Psoas muscle (tissue), 7 donors: ENCODE measurements at regions not wholly inside any gene's neighbourhood (a gene's known extent, or its start where the extent isn't known, plus 50 kb on each side); places are given as distances from the start of the nearest gene placed in this dataset.

Experiments used
- ATAC-seq, 4 donors: fragments of 200-7000 bp; cut with Tn5 transposase; one replicate each; pipeline ENCODE4 v1.9.1; 2020; ENCODE audit warnings: moderate library complexity in 3 of 4, mild to moderate bottlenecking in 2 of 4
- DNase-seq, 2 donors: peaks; one replicate each; pipeline ENCODE4 v3.0.0-alpha.2; 2020
- H3K27ac ChIP-seq: fragments of 200-600 bp; one replicate; pipeline ENCODE4 v1.8.0; 2022
- H3K27me3 ChIP-seq, 3 donors: fragments of 200-600 bp in 1 of 3; one replicate each; pipeline versions ENCODE4 v1.6.1 to v1.8.0; 2013 to 2022; ENCODE audit warnings: low read length in 2 of 3, mild to moderate bottlenecking in 2 of 3, moderate library complexity in 1 of 3; ENCODE audit not compliant: insufficient read depth in 3 of 3
- H3K36me3 ChIP-seq, 2 donors: fragments of 200-600 bp in 1 of 2; one replicate each; pipeline versions ENCODE4 v1.6.1 to v1.8.0; 2013 to 2022; ENCODE audit warnings: low read depth in 1 of 2, mild to moderate bottlenecking in 1 of 2, moderate library complexity in 1 of 2; ENCODE audit not compliant: insufficient read depth in 1 of 2
- H3K4me1 ChIP-seq: fragments of 200-600 bp; one replicate; pipeline ENCODE4 v1.8.0; 2022
- H3K4me3 ChIP-seq: fragments of 200-600 bp; one replicate; pipeline ENCODE4 v1.8.0; 2022; ENCODE audit warnings: mild to moderate bottlenecking
- H3K9me3 ChIP-seq: fragments of 200-600 bp; one replicate; pipeline ENCODE4 v1.8.0; 2022
- WGBS, 3 donors: extraction: QIAGEN DNeasy Blood & Tissue Kit; methylation state at CpG; one replicate each; pipeline versions ENCODE4 v1.1.6 to v1.1.7; 2013; 5-methylcytosine and 5-hydroxymethylcytosine counted together
- intact Hi-C, 2 donors: fragments of 100-400 bp; cut with DNase I; formaldehyde crosslinking; loops; one replicate each; pipeline versions ENCODE4 v1.11.0 to v1.14.2; 2022
- TF ChIP-seq, protein P1 (sequence below): fragments of 200-600 bp; IDR thresholded peaks from one replicate; pipeline ENCODE4 v1.8.0; 2022; ENCODE audit warnings: antibody characterized with exemption
- donor health status: healthy with polysubstance abuse.
- donor health status: DM: no; HTN: no; CAD: no; lungs with moderate emphysema.
- donor health status: Bipolar disorder and iron deficiency.
- donor health status: healthy.
- donor health status: DM: yes; HTN: yes; CAD: no.
- donor health status: DM: no; HTN: no; CAD: no.
- donor health status: DM: yes; HTN: yes; CAD: no.

DNA sequence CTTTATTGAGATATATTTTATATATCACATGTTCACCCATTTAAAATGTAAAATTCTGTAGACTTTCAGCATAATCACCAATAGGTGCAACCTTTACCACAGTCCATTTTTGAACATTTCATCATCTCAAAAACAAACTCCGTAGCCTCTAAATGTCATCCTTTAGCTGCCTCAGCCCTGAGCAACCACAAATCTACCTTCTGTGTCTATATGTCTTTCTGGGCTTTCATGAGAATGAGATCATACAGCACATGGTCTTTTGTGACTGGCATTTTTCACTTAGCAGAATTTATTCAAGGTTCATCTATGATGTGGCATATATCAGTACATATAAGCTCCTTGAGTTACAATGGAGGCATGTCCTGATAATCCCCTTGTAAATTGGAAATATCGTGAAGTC lies 320.5 kb downstream of the ETS1 start:
- Histone ChIP-seq H3K36me3 (no peaks in the 10 kb centered on the region), H3K27ac (no peak overlapping the region), H3K4me1 (no peaks in the 10 kb centered on the region), H3K9me3 (no peaks in the 10 kb centered on the region), H3K27me3 (no peaks in the 10 kb centered on the region), H3K4me3 (no peak overlapping the region)
- intact Hi-C loops, result no loop called here
- DNase-seq (no peak), ATAC-seq (no peak)
- TF ChIP-seq, protein P1, sequence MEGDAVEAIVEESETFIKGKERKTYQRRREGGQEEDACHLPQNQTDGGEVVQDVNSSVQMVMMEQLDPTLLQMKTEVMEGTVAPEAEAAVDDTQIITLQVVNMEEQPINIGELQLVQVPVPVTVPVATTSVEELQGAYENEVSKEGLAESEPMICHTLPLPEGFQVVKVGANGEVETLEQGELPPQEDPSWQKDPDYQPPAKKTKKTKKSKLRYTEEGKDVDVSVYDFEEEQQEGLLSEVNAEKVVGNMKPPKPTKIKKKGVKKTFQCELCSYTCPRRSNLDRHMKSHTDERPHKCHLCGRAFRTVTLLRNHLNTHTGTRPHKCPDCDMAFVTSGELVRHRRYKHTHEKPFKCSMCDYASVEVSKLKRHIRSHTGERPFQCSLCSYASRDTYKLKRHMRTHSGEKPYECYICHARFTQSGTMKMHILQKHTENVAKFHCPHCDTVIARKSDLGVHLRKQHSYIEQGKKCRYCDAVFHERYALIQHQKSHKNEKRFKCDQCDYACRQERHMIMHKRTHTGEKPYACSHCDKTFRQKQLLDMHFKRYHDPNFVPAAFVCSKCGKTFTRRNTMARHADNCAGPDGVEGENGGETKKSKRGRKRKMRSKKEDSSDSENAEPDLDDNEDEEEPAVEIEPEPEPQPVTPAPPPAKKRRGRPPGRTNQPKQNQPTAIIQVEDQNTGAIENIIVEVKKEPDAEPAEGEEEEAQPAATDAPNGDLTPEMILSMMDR, result no peak
- 90 to 92% (median 92%) methylated on average over 2 of the region's 2 CpGs for WGBS, 3 donors

DNA sequence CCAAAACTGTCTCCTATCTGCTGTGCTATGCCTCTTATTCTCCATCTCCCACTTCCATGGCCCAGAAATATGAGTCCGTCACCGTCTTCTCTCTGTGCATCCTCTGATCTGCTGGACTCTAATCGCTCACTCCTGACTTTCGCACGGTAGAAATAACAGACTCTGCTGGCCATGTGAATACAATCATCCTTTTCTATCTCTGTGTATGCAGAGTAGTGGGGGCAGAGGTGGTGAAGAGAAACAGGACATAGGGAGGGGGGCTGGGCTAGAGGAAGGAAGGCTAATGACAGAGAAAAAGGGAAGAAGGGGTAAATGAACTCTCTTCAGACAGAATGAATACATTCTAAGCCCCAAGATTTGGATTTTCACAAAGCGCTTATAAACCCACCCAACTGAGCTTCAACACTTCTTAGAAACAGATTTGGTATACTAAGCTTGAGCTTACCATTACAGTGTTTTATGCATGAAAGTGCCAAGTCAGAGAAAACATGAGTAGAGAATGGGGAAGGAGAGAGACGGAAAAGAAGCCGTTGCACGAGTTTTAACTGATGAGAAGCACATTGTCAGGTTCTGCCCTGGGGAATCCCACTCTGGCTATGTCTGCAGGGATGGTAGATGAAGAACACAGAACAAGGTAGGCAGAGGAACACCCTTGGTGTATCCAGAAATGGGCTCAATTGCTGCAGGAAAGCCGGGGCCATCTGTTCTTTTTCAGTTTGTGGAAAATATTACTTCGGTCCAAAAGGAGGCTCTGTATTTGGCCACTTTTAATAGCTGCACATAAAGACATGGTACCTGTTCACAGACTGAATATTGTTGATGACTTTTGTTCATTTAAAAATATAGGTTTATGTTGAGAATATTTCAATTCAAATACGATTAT lies 324.7 kb downstream of the ETS1 start:
- DNase-seq, result no peak
- TF ChIP-seq, protein P1, result no peak
- no peak for ATAC-seq
- Histone ChIP-seq H3K4me1 (no peaks in the 10 kb centered on the region), H3K9me3 (no peaks in the 10 kb centered on the region), H3K27ac (no peak overlapping the region), H3K4me3 (no peak overlapping the region), H3K36me3 (no peaks in the 10 kb centered on the region), H3K27me3 (no peaks in the 10 kb centered on the region)
- WGBS, 3 donors, result 81 to 83% (median 82%) methylated on average over 12 of the region's 12 CpGs
- intact Hi-C loops, result no loop called here

DNA sequence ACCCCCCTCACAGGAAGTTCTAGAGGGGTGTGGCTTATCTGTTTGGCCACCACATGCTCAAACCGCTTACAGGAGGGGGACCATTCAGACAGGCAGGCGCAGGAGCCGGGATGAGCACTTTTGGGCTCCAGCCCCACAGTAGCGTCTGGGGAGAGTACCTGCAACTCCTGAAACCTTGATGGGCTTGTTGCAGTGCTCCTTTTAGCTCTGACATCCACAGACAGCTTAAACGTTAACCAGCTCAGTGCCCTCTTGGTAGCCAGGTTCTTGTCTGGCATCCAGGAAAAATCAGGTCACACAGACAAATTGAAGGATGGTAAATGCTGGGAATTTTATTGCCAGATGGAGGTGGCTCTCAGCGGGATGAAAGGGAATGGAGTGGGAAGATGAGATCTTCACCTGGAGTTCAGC lies 326.3 kb downstream of the ETS1 start:
- Histone ChIP-seq H3K9me3 (no peaks in the 10 kb centered on the region), H3K4me1 (no peaks in the 10 kb centered on the region), H3K27me3 (no peaks in the 10 kb centered on the region), H3K27ac (no peak overlapping the region), H3K4me3 (no peak overlapping the region), H3K36me3 (no peaks in the 10 kb centered on the region)
- WGBS, 3 donors, result 50 to 76% (median 54%) methylated on average over 6 of the region's 6 CpGs
- ATAC-seq (no peak), DNase-seq (no peak)
- intact Hi-C loops, result no loop called here
- TF ChIP-seq, protein P1, result no peak

DNA sequence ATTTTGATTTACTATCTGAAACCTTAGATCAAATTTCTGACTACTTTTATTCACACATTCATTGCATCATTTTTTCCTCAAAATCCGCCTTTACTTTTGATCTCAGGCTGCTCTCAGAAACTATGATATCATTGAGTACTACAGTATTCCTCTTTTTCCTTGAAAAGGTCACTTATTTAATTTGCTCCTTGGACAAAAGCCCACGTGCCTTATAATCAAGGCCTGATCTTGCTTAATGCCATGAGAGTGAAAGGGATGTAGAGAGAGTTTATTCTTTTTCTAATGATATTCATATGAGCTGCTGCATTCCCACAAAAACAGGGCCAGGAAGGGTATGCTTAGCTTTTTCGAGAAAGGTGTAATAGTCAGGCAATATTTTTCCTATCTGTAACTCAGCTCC lies 327.0 kb downstream of the ETS1 start:
- H3K36me3 ChIP-seq, result no peaks in the 10 kb centered on the region
- intact Hi-C loops, result no loop called here
- H3K9me3 ChIP-seq, result no peaks in the 10 kb centered on the region
- TF ChIP-seq, protein P1, result no peak
- H3K27ac ChIP-seq, result no peak overlapping the region
- H3K4me1 ChIP-seq, result no peaks in the 10 kb centered on the region
- ATAC-seq (no peak), DNase-seq (no peak)
- no peaks in the 10 kb centered on the region for H3K27me3 ChIP-seq
- 70 to 74% (median 73%) methylated on average over 3 of the region's 3 CpGs for WGBS, 3 donors
- H3K4me3 ChIP-seq, result no peak overlapping the region

DNA sequence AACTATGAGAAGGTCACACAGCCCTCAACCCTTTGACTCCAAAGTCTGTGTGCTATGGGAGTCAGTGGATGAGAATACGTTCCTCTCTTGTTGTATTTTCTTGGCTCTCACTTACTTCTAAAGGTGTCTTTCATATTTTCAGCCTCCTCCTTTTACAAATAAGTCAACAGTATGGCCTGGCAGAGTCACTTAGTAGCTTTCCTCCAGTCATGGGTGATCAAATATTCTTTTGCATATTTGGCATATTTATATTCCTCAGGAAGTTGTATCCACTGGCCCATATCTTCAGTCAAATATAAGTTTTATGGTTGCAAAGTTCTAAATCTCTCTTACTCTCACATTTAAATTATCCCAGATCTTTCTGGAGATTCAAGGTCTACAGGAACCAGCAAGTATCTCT lies 327.5 kb downstream of the ETS1 start:
- Histone ChIP-seq H3K27ac (no peak overlapping the region), H3K9me3 (no peaks in the 10 kb centered on the region), H3K4me1 (no peaks in the 10 kb centered on the region), H3K36me3 (no peaks in the 10 kb centered on the region), H3K4me3 (no peak overlapping the region), H3K27me3 (no peaks in the 10 kb centered on the region)
- ATAC-seq (no peak), DNase-seq (no peak)
- intact Hi-C loops, result no loop called here
- WGBS, 3 donors, result 78 to 91% (median 86%) methylated on average over 1 of the region's 1 CpG
- TF ChIP-seq, protein P1, result no peak
